Activated naive CD4-positive, alpha-beta T cell treated with anti-CD3 and anti-CD28 coated beads, Interleukin-2, amount 50 U/mL, for 72 hours (primary cell): ENCODE measurements at regions not wholly inside any gene's neighbourhood (a gene's known extent, or its start where the extent isn't known, plus 50 kb on each side); places are given as distances from the start of the nearest gene placed in this dataset.
A peak's percentile ranks its signal among the peaks of the same experiment; 100 is the strongest.

Experiments
- ATAC-seq, 2 donors: fragments of 150-1000 bp; cut with Tn5 transposase; 2 replicates each; pipeline ENCODE4 v1.10.0; 2021; ENCODE audit warnings: mild to moderate bottlenecking in 2 of 2, moderate library complexity in 2 of 2
- DNase-seq, 2 donors: peaks; one replicate each; pipeline ENCODE4 v3.0.0; 2021 to 2022; ENCODE audit warnings: low spot score in 2 of 2
- H3K27ac Mint-ChIP-seq, 2 donors: one replicate each; pipeline ENCODE4 v1.8.0; 2022; ENCODE audit warnings: mild to moderate bottlenecking in 2 of 2, mixed read lengths in 2 of 2
- H3K36me3 Mint-ChIP-seq, 2 donors: one replicate each; pipeline ENCODE4 v1.8.0; 2022; ENCODE audit warnings: mixed read lengths in 2 of 2
- H3K9me3 Mint-ChIP-seq, 2 donors: one replicate each; pipeline ENCODE4 v1.8.0; 2022; ENCODE audit warnings: mixed read lengths in 2 of 2

DNA sequence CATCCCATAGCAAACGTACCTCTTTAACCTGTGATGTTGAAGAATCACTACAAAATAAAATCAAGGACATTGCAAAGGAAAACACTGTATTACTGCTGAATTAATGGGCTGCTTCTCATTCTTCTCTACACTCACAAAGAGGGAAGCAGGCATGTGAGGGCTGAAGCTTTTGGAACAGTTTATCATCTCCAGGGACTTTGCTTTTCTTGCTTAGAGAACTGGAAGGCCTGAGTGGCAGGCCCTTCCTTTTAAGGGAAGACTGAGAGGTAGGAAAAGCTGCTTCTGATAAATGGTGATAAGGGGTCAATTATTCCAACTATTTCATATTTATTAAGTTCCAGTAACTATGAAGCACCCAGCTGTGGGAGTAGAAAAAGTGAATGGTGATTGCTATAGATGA, 649.6 kb downstream of the NTRK3 start:
- DNase-seq: no peak
- H3K9me3 Mint-ChIP-seq: no peaks in the 10 kb centered on the region
- no peaks in the 10 kb centered on the region for H3K36me3 Mint-ChIP-seq
- no peak for ATAC-seq
- H3K27ac Mint-ChIP-seq: no peak overlapping the region

DNA sequence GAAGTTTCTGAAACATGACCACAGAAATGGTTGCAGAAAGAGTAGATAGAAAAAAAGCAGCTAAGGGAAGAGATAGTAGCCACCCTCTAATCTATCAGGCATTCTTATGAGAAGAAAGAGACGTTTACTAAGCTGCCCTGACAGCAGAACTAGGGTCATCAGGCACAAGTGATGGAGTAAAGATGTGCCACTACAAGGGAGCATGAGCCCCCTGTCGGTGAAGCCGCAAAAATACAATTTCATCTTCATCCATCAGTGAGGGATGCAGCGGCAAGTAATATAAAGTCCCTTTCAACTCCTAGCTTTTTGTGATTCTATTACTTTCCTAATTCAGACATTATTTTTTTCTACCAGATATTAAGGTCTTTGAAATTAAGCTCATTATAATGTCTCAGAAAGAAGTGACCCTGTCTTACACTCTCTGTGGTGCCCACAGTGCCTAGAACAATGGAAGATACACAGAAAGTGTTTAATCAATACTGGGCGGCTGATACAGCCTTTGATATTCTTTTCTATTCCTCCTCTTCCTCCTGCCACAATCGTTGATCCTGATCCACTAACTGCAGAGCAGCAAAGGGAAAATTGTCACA, 651.6 kb downstream of the NTRK3 start:
- Mint-ChIP-seq H3K36me3 (no peaks in the 10 kb centered on the region), H3K9me3 (no peaks in the 10 kb centered on the region), H3K27ac (no peak overlapping the region)
- ATAC-seq: peak in 1 of 2 donors; percentile 41
- DNase-seq: peak in 1 of 2 donors; percentile 17

GRCh38 chr15:87602371-87602770, 654.2 kb downstream of the NTRK3 start:
- H3K27ac Mint-ChIP-seq: no peak overlapping the region
- no peaks in the 10 kb centered on the region for H3K36me3 Mint-ChIP-seq
- no peaks in the 10 kb centered on the region for H3K9me3 Mint-ChIP-seq
- DNase-seq (no peak), ATAC-seq (no peak)

DNA sequence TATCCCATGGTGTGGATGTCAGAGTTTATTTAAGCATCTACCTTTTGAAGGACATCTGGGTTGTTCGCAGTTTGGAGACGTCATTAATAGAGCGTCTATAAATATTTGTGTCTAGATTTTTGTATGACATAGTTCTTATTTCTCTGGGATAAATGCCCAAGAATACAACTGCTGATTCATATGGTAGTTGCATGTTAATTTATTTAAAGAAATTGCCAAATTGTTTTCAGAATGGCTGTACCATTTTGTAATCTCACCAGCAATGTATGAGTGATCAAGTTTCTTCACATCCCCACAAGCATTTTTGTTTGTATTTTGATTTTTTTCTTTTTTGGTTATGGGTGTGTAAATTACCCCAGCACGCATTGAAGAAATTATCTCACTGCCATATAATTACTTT, 656.9 kb downstream of the NTRK3 start:
- ATAC-seq: no peak
- Mint-ChIP-seq H3K9me3 (peaks cover 0 to 6% of the 10 kb centered on the region in 2 donors), H3K27ac (no peak overlapping the region), H3K36me3 (no peaks in the 10 kb centered on the region)
- DNase-seq: no peak

GRCh38 chr15:87597346-87598052, 659.0 kb downstream of the NTRK3 start:
- Mint-ChIP-seq H3K27ac (peak overlapping the region in 1 of 2 donors; percentile 3), H3K9me3 (peaks cover 4 to 6% of the 10 kb centered on the region in 2 donors), H3K36me3 (no peaks in the 10 kb centered on the region)
- DNase-seq (peak in 1 of 2 donors; percentile 18), ATAC-seq (peak; percentile 87 to 91)

- H3K27ac Mint-ChIP-seq: peak overlapping the region in 1 of 2 donors; percentile 3
Measured at GRCh38 chr15:87591582-87591981, 665.0 kb downstream of the NTRK3 start.

GRCh38 chr15:87591042-87591441, 665.5 kb downstream of the NTRK3 start:
- Mint-ChIP-seq H3K27ac (no peak overlapping the region), H3K36me3 (no peaks in the 10 kb centered on the region), H3K9me3 (peaks cover 2 to 4% of the 10 kb centered on the region in 2 donors)
- ATAC-seq (no peak), DNase-seq (no peak)

More at GRCh38 chr15:87591582-87591981, 665.0 kb downstream of the NTRK3 start:
- Mint-ChIP-seq H3K9me3 (peaks cover 3 to 4% of the 10 kb centered on the region in 2 donors), H3K36me3 (no peaks in the 10 kb centered on the region)
- DNase-seq: no peak
- ATAC-seq: no peak

GRCh38 chr15:87589134-87589533, 667.4 kb downstream of the NTRK3 start:
- Mint-ChIP-seq H3K27ac (no peak overlapping the region), H3K9me3 (peaks cover 0 to 4% of the 10 kb centered on the region in 2 donors), H3K36me3 (no peaks in the 10 kb centered on the region)
- ATAC-seq (no peak), DNase-seq (no peak)

DNA sequence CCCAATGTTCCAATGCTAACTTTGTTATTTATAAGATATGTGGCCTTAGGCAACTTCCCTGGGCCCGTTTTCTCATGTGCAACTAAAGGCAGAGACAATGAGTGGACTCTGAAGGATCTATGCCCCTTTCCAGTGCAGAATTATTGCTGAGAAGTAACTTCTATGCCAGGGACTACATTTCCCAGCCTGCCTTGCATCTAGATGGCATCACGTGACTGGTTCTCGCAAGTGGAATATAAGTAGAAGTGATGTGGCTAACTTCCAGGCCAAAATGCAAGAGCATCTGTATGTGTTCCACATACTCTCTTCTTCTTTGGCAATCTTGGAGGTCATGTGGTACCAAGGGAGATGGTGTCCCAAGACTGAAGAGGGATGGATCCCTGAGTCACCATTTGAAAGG, 674.4 kb downstream of the NTRK3 start:
- H3K9me3 Mint-ChIP-seq: no peaks in the 10 kb centered on the region
- DNase-seq (no peak), ATAC-seq (no peak)
- no peak overlapping the region for H3K27ac Mint-ChIP-seq
- H3K36me3 Mint-ChIP-seq: no peaks in the 10 kb centered on the region

- DNase-seq (no peak), ATAC-seq (no peak)
- H3K9me3 Mint-ChIP-seq: no peaks in the 10 kb centered on the region
- no peaks in the 10 kb centered on the region for H3K36me3 Mint-ChIP-seq
- H3K27ac Mint-ChIP-seq: no peak overlapping the region
Measured at GRCh38 chr15:87579537-87579936, 677.0 kb downstream of the NTRK3 start.

DNA sequence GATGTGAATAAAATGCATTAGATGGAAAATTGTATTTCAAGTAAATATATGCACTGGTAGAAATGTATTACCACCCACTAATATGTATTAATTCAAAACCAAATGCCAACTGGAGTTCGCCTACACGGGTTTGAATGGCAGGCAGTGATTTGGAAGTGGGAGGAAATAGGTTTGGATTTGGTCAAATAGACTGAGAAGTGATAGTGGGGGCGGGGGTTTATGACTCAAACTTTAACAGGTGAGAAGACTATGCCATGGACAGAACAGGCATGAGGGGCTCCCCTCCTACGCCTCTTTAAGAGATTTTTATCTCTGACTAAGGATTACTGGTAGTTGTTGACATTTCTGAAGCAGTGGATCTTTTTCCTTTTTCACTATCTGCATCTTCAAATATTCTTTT, 677.8 kb downstream of the NTRK3 start:
- H3K36me3 Mint-ChIP-seq: no peaks in the 10 kb centered on the region

DNA sequence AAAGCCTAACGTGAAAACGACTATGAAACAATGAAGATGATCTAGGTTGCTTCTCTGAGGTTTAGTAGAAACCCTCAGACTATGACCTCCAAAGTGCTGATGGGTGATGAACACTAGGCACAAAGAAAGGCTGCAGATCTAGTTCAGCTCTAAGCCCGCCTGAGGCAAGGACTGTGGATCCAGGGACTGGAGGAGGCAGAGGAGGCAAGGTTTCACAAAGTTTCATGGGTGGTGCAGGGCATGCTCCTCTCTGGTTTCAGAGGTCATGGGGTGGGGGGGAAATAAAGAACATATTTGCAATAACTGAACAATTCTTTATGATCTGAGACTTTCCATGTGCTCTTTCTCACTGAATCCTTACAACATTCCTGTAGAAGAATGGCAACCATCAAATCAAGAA, 679.2 kb downstream of the NTRK3 start:
- ATAC-seq (no peak), DNase-seq (no peak)
- no peaks in the 10 kb centered on the region for H3K36me3 Mint-ChIP-seq
- H3K27ac Mint-ChIP-seq: no peak overlapping the region
- no peaks in the 10 kb centered on the region for H3K9me3 Mint-ChIP-seq

More for the DNA sequence above, 677.8 kb downstream of the NTRK3 start:
- DNase-seq (no peak), ATAC-seq (no peak)
- H3K9me3 Mint-ChIP-seq: no peaks in the 10 kb centered on the region
- H3K27ac Mint-ChIP-seq: no peak overlapping the region

DNA sequence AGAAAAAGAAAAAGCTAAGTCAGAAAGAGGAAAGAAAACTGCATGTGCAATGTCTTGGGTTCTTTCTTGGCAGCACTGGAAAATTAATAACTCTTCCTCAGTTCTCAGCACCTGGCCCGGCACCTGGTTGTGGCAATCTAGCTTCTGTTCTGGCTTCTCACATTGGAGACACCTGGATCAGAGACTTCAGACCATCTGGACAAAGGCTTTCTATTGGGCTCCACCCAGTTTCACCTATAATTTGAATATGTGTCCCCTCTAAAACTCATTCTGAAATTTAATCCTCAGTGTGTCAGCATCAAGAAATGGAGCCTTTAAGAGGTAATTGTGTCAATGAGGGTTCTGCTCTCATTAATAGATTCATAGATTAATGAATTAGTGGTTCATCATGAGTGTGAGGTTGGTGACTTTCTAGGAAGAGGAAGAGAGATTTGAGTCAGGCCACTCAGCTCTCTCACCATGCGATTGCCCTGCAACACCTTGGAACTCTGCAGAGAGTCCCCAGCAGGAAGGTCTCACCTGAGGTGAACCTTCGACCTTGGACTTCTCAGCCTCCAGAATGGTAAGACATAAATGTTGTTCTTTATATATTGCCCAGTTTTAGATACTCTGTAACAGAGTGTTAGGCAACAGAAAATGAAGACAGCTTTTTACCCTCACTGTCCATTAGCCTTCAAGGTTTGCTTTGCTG, 679.9 kb downstream of the NTRK3 start:
- DNase-seq: no peak
- no peak for ATAC-seq
- no peak overlapping the region for H3K27ac Mint-ChIP-seq
- no peaks in the 10 kb centered on the region for H3K9me3 Mint-ChIP-seq
- no peaks in the 10 kb centered on the region for H3K36me3 Mint-ChIP-seq

- DNase-seq (no peak), ATAC-seq (no peak)
- Mint-ChIP-seq H3K36me3 (no peaks in the 10 kb centered on the region), H3K9me3 (no peaks in the 10 kb centered on the region), H3K27ac (no peak overlapping the region)
Measured at GRCh38 chr15:87575896-87576473, 680.6 kb downstream of the NTRK3 start.

GRCh38 chr15:87573534-87573933, 683.0 kb downstream of the NTRK3 start:
- ATAC-seq (no peak), DNase-seq (no peak)
- H3K9me3 Mint-ChIP-seq: peaks cover 4 to 5% of the 10 kb centered on the region in 2 donors
- H3K27ac Mint-ChIP-seq: no peak overlapping the region
- H3K36me3 Mint-ChIP-seq: peaks cover 0 to 3% of the 10 kb centered on the region in 2 donors

GRCh38 chr15:87573039-87573438, 683.5 kb downstream of the NTRK3 start:
- no peak for DNase-seq
- Mint-ChIP-seq H3K36me3 (peaks cover 0 to 5% of the 10 kb centered on the region in 2 donors), H3K9me3 (peaks cover 5 to 7% of the 10 kb centered on the region in 2 donors), H3K27ac (no peak overlapping the region)
- no peak for ATAC-seq

- Mint-ChIP-seq H3K9me3 (peaks cover 5 to 7% of the 10 kb centered on the region in 2 donors), H3K27ac (no peak overlapping the region), H3K36me3 (peaks cover 0 to 5% of the 10 kb centered on the region in 2 donors)
- DNase-seq: no peak
- ATAC-seq: no peak
Measured at GRCh38 chr15:87572381-87572910, 684.1 kb downstream of the NTRK3 start.
